WTC11 (cell line): ENCODE measurements at regions not wholly inside any gene's neighbourhood (a gene's known extent, or its start where the extent isn't known, plus 50 kb on each side); places are given as distances from the start of the nearest gene placed in this dataset.

ENCODE experiments used
- ESRRA ChIP-seq: sonication (generic); formaldehyde crosslinking; IDR thresholded peaks from 2 replicates; pipeline ENCODE4 v1.8.1; 2022; ENCODE audit warnings: mild to moderate bottlenecking, missing genetic modification reagents, borderline replicate concordance
- FOXJ3 ChIP-seq: sonication (generic); formaldehyde crosslinking; IDR thresholded peaks from 2 replicates; pipeline ENCODE4 v1.9.0; 2021; ENCODE audit warnings: missing genetic modification reagents, mild to moderate bottlenecking, borderline replicate concordance
- JUN ChIP-seq: sonication (generic); formaldehyde crosslinking; IDR thresholded peaks from 2 replicates; pipeline ENCODE4 v1.8.0; 2023; ENCODE audit warnings: mild to moderate bottlenecking, missing genetic modification reagents
- NR1H2 ChIP-seq: sonication (generic); formaldehyde crosslinking; IDR thresholded peaks from 2 replicates; pipeline ENCODE4 v1.9.0; 2021; ENCODE audit warnings: mild to moderate bottlenecking, moderate library complexity, missing genetic modification reagents
- SP1 ChIP-seq: sonication (generic); formaldehyde crosslinking; conservative IDR thresholded peaks from 2 replicates; pipeline ENCODE4 v1.8.1; 2022; ENCODE audit warnings: missing genetic modification reagents
- TEAD4 ChIP-seq: sonication (generic); formaldehyde crosslinking; IDR thresholded peaks from 2 replicates; pipeline ENCODE4 v1.8.0; 2022; ENCODE audit warnings: mild to moderate bottlenecking, missing genetic modification reagents
- TP53 ChIP-seq: sonication (generic); formaldehyde crosslinking; IDR thresholded peaks from 2 replicates; pipeline ENCODE4 v1.8.1; 2023; ENCODE audit warnings: mild to moderate bottlenecking, missing genetic modification reagents
- TF ChIP-seq, protein P1 (sequence below): sonication (generic); formaldehyde crosslinking; IDR thresholded peaks from 2 replicates; pipeline ENCODE4 v1.8.1; 2022; ENCODE audit warnings: missing genetic modification reagents, borderline replicate concordance
- TF ChIP-seq, protein P2 (sequence below): fragments of 200-600 bp; IDR thresholded peaks from 2 replicates; pipeline ENCODE4 v1.8.0; 2022; ENCODE audit warnings: antibody characterized with exemption

DNA sequence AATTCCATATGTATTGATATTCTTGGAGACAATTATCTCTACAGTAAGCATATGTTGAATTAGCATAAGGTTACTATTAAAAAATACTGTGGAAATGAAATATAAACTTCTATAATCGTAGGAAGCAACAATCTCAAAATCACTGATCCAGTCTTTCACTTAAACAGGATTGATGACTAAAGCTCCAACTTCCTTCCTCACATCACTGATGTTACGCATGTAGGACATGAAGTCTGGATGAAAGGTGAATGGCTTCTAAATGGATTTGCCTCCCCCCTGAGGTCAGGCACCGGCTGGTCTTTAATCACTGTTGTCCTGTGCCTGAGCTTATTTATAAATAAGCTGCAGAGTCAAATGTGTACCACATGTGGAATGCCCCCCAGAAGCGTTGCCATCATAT, 157.1 kb upstream of the NFIB start:
- TF ChIP-seq TEAD4 (CRISPR knock-in tag) (no peak), SP1 (CRISPR knock-in tag) (no peak), FOXJ3 (CRISPR knock-in tag) (no peak), TP53 (no peak), JUN (CRISPR knock-in tag) (no peak), NR1H2 (CRISPR knock-in tag) (no peak), ESRRA (CRISPR knock-in tag) (no peak)
- TF ChIP-seq, protein P1, sequence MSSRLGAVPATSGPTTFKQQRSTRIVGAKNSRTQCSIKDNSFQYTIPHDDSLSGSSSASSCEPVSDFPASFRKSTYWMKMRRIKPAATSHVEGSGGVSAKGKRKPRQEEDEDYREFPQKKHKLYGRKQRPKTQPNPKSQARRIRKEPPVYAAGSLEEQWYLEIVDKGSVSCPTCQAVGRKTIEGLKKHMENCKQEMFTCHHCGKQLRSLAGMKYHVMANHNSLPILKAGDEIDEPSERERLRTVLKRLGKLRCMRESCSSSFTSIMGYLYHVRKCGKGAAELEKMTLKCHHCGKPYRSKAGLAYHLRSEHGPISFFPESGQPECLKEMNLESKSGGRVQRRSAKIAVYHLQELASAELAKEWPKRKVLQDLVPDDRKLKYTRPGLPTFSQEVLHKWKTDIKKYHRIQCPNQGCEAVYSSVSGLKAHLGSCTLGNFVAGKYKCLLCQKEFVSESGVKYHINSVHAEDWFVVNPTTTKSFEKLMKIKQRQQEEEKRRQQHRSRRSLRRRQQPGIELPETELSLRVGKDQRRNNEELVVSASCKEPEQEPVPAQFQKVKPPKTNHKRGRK (CRISPR knock-in tag), result no peak
- TF ChIP-seq, protein P2, sequence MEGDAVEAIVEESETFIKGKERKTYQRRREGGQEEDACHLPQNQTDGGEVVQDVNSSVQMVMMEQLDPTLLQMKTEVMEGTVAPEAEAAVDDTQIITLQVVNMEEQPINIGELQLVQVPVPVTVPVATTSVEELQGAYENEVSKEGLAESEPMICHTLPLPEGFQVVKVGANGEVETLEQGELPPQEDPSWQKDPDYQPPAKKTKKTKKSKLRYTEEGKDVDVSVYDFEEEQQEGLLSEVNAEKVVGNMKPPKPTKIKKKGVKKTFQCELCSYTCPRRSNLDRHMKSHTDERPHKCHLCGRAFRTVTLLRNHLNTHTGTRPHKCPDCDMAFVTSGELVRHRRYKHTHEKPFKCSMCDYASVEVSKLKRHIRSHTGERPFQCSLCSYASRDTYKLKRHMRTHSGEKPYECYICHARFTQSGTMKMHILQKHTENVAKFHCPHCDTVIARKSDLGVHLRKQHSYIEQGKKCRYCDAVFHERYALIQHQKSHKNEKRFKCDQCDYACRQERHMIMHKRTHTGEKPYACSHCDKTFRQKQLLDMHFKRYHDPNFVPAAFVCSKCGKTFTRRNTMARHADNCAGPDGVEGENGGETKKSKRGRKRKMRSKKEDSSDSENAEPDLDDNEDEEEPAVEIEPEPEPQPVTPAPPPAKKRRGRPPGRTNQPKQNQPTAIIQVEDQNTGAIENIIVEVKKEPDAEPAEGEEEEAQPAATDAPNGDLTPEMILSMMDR, result no peak
